ES-I3 (cell line): ENCODE measurements at regions not wholly inside any gene's neighbourhood (a gene's known extent, or its start where the extent isn't known, plus 50 kb on each side); places are given as distances from the start of the nearest gene placed in this dataset.

Source experiments
- H3K36me3 ChIP-seq: 2 replicates; pipeline ENCODE4 v1.6.1; 2013; ENCODE audit warnings: mild to moderate bottlenecking, low read length, control low read depth, moderate library complexity; ENCODE audit not compliant: insufficient read depth
- H3K4me1 ChIP-seq: 2 replicates; pipeline ENCODE4 v1.6.1; 2013; ENCODE audit warnings: mild to moderate bottlenecking, control low read depth, low read length; ENCODE audit not compliant: insufficient read depth
- H3K9ac ChIP-seq: 2 replicates; pipeline ENCODE4 v1.6.1; 2013; ENCODE audit warnings: low read depth, mild to moderate bottlenecking, low read length, moderate library complexity
- H3K9me3 ChIP-seq: 2 replicates; pipeline ENCODE4 v1.6.1; 2013; ENCODE audit warnings: mild to moderate bottlenecking, low read length, moderate library complexity; ENCODE audit not compliant: control insufficient read depth, insufficient read depth

GRCh38 chr3:10745392-10745791, 70.6 kb upstream of the SLC6A11 start:
- Histone ChIP-seq H3K36me3 (no peaks in the 10 kb centered on the region), H3K4me1 (no peaks in the 10 kb centered on the region), H3K9me3 (no peaks in the 10 kb centered on the region), H3K9ac (no peak overlapping the region)

DNA sequence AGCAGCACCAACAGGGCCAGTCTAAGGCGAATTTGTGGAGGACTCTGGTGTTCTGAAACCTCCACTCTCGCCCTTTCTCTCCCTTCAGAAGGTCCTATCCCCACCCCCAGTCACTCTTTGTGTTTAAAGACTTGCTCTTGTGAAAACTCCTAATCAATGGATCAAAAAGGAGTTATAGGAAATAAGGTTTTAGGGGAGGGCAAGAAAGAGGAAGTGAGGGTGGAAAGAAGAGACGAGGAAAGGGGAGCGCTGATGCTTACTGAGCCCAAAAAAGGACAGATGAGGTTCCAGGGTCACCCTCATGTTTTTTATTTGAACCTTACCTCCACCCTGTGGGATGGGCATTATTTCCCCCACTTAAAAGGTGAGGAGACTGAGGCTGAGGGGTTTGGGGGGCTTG, 70.0 kb upstream of the SLC6A11 start:
- no peaks in the 10 kb centered on the region for H3K4me1 ChIP-seq
- no peak overlapping the region for H3K9ac ChIP-seq
- H3K9me3 ChIP-seq: no peaks in the 10 kb centered on the region
- H3K36me3 ChIP-seq: no peaks in the 10 kb centered on the region

- H3K36me3 ChIP-seq: no peaks in the 10 kb centered on the region
- H3K9ac ChIP-seq: no peak overlapping the region
- no peaks in the 10 kb centered on the region for H3K4me1 ChIP-seq
Measured at GRCh38 chr3:10746684-10747083, 69.3 kb upstream of the SLC6A11 start.

GRCh38 chr3:10747341-10747740, 68.7 kb upstream of the SLC6A11 start:
- no peaks in the 10 kb centered on the region for H3K9me3 ChIP-seq
- no peaks in the 10 kb centered on the region for H3K36me3 ChIP-seq
- no peaks in the 10 kb centered on the region for H3K4me1 ChIP-seq
- H3K9ac ChIP-seq: no peak overlapping the region

More at GRCh38 chr3:10746684-10747083, 69.3 kb upstream of the SLC6A11 start:
- no peaks in the 10 kb centered on the region for H3K9me3 ChIP-seq

DNA sequence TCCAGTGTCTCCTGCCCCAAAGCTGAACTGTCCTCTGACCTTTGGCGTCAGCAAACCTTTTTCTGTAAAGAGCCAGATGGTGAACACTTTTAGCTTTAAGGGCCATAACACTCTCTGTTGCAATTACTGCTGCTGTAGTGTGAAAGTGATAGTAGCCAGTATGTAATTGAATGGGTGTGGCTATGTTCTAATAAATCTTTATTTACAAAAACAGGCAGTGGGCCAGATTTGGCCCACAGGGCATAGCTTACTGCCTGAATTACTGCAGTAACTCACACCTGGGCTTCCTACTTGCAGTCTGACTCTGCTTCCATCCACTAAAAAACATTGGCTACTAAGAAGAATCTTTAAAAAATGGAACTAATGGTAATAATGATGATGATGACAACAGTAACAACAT, 68.0 kb upstream of the SLC6A11 start:
- Histone ChIP-seq H3K36me3 (no peaks in the 10 kb centered on the region), H3K9me3 (no peaks in the 10 kb centered on the region), H3K9ac (no peak overlapping the region), H3K4me1 (no peaks in the 10 kb centered on the region)

GRCh38 chr3:10753964-10754363, 62.1 kb upstream of the SLC6A11 start:
- no peaks in the 10 kb centered on the region for H3K9me3 ChIP-seq

DNA sequence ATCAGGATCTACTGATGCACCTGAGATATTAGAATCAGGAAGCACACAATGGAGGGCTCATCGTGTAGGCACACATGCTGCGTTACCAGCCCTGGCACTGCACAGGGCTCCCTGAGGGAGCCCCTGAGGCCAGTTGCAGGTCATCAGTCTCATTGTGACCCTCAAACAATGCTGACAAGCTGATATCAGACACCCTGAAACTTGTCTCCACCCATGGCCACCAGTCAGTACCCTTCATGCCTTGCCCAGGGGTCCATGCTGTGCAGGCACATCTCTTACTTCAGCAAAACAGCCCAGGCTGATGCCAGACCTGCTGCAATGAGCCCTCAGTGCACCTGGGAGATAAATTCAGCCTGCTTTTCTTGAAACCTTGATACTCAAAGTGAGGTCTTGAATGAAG, 59.5 kb upstream of the SLC6A11 start:
- Histone ChIP-seq H3K4me1 (no peaks in the 10 kb centered on the region), H3K9me3 (no peaks in the 10 kb centered on the region), H3K9ac (no peak overlapping the region), H3K36me3 (no peaks in the 10 kb centered on the region)

More at GRCh38 chr3:10753964-10754363, 62.1 kb upstream of the SLC6A11 start:
- no peak overlapping the region for H3K9ac ChIP-seq
- H3K36me3 ChIP-seq: no peaks in the 10 kb centered on the region
- H3K4me1 ChIP-seq: no peaks in the 10 kb centered on the region

GRCh38 chr3:10757021-10757820, 58.8 kb upstream of the SLC6A11 start:
- H3K36me3 ChIP-seq: no peaks in the 10 kb centered on the region
- H3K9me3 ChIP-seq: no peaks in the 10 kb centered on the region
- no peak overlapping the region for H3K9ac ChIP-seq
- 0 out of 2 replicates have a peak, but pooled peaks cover 4% of the 10 kb centered on the region for H3K4me1 ChIP-seq

GRCh38 chr3:10757821-10758130, 58.3 kb upstream of the SLC6A11 start:
- no peak overlapping the region for H3K9ac ChIP-seq
- no peaks in the 10 kb centered on the region for H3K9me3 ChIP-seq
- H3K36me3 ChIP-seq: no peaks in the 10 kb centered on the region
- 0 out of 2 replicates have a peak, but pooled peaks cover 4% of the 10 kb centered on the region for H3K4me1 ChIP-seq

DNA sequence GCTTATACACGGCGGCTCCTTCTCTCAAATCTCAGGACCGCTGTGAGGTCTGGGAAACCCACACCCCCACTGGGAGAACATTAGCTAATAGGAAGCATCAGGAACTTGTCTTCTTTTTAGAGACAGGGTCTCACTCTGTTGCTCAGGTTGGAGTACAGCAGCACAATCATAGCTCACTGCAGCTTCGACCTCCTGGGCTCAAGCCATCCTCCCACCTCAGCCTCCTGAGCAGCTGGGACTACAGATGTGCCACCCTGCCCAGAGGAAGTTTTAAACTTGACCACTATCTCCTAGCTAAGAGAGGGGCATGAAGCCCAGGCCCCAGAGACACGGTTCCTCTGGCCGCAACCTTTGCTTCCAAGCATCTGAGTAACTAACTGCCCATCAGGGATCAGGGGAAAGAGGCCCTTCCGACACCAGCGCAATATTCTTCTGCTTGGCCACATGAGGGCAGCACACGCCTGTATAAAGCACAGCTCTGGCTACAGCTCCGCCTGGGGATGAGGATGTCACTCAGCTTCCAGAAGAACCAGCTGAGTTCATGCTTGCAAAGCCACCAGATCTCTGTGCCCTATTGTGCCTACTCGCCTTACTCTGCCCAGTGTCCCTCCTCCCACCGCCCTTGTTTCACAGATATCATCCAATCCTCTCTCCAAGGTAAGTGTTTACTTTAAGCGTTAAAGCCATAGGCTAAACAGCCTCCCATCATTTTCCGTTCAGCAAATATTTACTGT, 57.6 kb upstream of the SLC6A11 start:
- H3K9ac ChIP-seq: no peak overlapping the region
- H3K9me3 ChIP-seq: no peaks in the 10 kb centered on the region
- H3K36me3 ChIP-seq: no peaks in the 10 kb centered on the region
- H3K4me1 ChIP-seq: 0 out of 2 replicates have a peak, but pooled peaks cover 4% of the 10 kb centered on the region

DNA sequence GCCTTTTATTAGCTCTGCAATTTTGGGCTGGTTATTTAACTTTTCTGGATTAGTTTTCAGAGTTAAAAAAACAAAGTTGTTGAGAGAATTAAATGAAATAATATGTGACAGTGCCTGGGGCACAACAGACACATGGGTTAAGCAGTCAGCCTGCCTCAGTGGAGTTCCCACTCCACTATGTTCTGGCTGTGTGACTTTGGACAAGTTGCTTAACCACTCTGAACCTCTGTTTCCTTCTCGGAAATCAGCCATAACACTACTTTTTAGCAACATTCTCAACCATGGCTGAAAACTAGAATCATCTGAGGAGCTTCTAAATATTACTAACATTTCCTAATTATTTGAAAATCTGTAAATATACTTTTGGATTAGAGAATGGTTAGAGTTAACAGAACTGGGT, 56.5 kb upstream of the SLC6A11 start:
- 0 out of 2 replicates have a peak, but pooled peaks cover 4% of the 10 kb centered on the region for H3K4me1 ChIP-seq
- H3K9ac ChIP-seq: no peak overlapping the region
- H3K36me3 ChIP-seq: no peaks in the 10 kb centered on the region
- H3K9me3 ChIP-seq: no peaks in the 10 kb centered on the region

- no peaks in the 10 kb centered on the region for H3K9me3 ChIP-seq
- no peaks in the 10 kb centered on the region for H3K36me3 ChIP-seq
- 0 out of 2 replicates have a peak, but pooled peaks cover 4% of the 10 kb centered on the region for H3K4me1 ChIP-seq
- no peak overlapping the region for H3K9ac ChIP-seq
Measured at GRCh38 chr3:10760199-10760598, 55.8 kb upstream of the SLC6A11 start.

DNA sequence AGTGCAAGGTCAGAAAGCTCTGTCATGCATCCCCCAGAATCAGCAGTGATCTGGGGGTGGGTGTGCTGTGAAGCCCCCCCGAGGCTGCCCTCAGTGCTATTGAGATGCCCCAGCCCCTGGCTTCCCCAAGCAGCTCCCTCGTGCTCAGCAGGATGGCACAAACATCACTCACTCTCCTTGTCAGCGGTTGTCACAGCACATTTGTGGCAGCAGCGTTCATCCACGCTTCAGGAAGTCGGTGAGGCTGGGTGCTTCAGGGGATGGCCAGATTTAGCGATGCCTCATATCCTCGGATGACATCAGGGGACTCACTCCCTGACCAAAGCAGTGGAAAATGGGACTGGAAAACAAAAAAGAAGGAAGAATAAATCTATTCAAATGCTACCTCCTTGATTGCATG, 54.4 kb upstream of the SLC6A11 start:
- H3K36me3 ChIP-seq: no peaks in the 10 kb centered on the region
- no peak overlapping the region for H3K9ac ChIP-seq
- no peaks in the 10 kb centered on the region for H3K9me3 ChIP-seq
- H3K4me1 ChIP-seq: 0 out of 2 replicates have a peak, but pooled peaks cover 4% of the 10 kb centered on the region

DNA sequence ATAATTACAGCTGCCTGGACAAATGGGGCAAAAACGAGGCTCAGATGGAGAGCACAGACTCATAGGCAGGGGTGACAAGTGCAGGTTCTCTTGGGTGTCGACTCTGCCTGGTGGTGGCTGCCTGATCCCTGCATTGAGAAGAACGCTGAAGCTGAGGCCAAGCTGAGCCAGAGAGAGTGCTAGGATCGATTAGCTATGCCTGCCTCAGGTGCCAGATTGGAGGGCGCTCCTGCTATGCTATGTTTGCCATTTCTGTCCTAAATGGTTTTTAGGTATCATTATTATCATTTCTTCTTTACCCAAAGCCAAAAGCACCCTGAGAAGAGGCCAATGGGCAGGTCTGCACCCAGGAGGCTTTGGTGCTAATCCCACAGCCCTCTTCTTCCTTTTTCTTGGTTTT, 53.9 kb upstream of the SLC6A11 start:
- no peak overlapping the region for H3K9ac ChIP-seq
- H3K4me1 ChIP-seq: 0 out of 2 replicates have a peak, but pooled peaks cover 4% of the 10 kb centered on the region
- H3K9me3 ChIP-seq: no peaks in the 10 kb centered on the region
- H3K36me3 ChIP-seq: no peaks in the 10 kb centered on the region
